Activated CD4-positive, alpha-beta memory T cell treated with anti-CD3 and anti-CD28 coated beads, Interleukin-2, amount 10 ng/mL, durations not matched to agents 7 days and 5 days (primary cell): ENCODE measurements at regions not wholly inside any gene's neighbourhood (a gene's known extent, or its start where the extent isn't known, plus 50 kb on each side); places are given as distances from the start of the nearest gene placed in this dataset.

ENCODE experiments used
- CTCF ChIA-PET: fragments of 350-600 bp; sonication (Branson Sonifier 250); formaldehyde crosslinking; loops from one replicate; lab custom pipeline; 2021; ENCODE audit warnings: antibody characterized with exemption, inconsistent platforms; lab: Charles Lee
- POLR2A ChIA-PET: fragments of 350-600 bp; sonication (Branson Sonifier 250); formaldehyde crosslinking; loops from one replicate; lab custom pipeline; 2021; ENCODE audit warnings: antibody characterized with exemption; lab: Charles Lee
- DNase-seq: peaks from one replicate; pipeline ENCODE4 v3.0.0-alpha.2; 2020
- H3K27ac Mint-ChIP-seq: one replicate; pipeline ENCODE4 v1.8.0; 2021; ENCODE audit warnings: mild to moderate bottlenecking, mixed read lengths
- H3K27me3 Mint-ChIP-seq: one replicate; pipeline ENCODE4 v1.8.0; 2021; ENCODE audit warnings: mixed read lengths
- H3K36me3 Mint-ChIP-seq: one replicate; pipeline ENCODE4 v1.8.0; 2021; ENCODE audit warnings: low read depth, mixed read lengths
- H3K4me1 Mint-ChIP-seq: one replicate; pipeline ENCODE4 v1.8.0; 2021; ENCODE audit warnings: mixed read lengths
- H3K4me3 Mint-ChIP-seq: one replicate; pipeline ENCODE4 v1.8.0; 2021; ENCODE audit warnings: mild to moderate bottlenecking, mixed read lengths
- H3K9me3 Mint-ChIP-seq: one replicate; pipeline ENCODE4 v1.8.0; 2021; ENCODE audit warnings: mixed read lengths

- peaks cover 13% of the 10 kb centered on the region for H3K27me3 Mint-ChIP-seq
- DNase-seq: no peak
- H3K36me3 Mint-ChIP-seq: no peaks in the 10 kb centered on the region
- H3K27ac Mint-ChIP-seq: no peak overlapping the region
- H3K9me3 Mint-ChIP-seq: no peaks in the 10 kb centered on the region
- ChIA-PET CTCF (no interaction called here), POLR2A (no interaction called here)
- no peaks in the 10 kb centered on the region for H3K4me1 Mint-ChIP-seq
- H3K4me3 Mint-ChIP-seq: no peak overlapping the region
Measured at GRCh38 chr4:174144106-174144505, 139.4 kb downstream of the FBXO8 start.

GRCh38 chr4:174141876-174142275 is 141.6 kb downstream of the FBXO8 start:
- Mint-ChIP-seq H3K4me3 (no peak overlapping the region), H3K27me3 (peaks cover 8% of the 10 kb centered on the region), H3K9me3 (no peaks in the 10 kb centered on the region), H3K4me1 (no peaks in the 10 kb centered on the region), H3K27ac (no peak overlapping the region), H3K36me3 (no peaks in the 10 kb centered on the region)
- CTCF ChIA-PET: no interaction called here
- DNase-seq: no peak
- POLR2A ChIA-PET: no interaction called here

- H3K4me1 Mint-ChIP-seq: no peaks in the 10 kb centered on the region
- H3K9me3 Mint-ChIP-seq: no peaks in the 10 kb centered on the region
- no peak overlapping the region for H3K27ac Mint-ChIP-seq
- CTCF ChIA-PET: interaction anchor here (1.4 kb wide), 1 partner anchor 29 kb away, joined by 3 read pairs; no protein-coding TSS in a partner anchor
- no peak for DNase-seq
- H3K4me3 Mint-ChIP-seq: no peak overlapping the region
- H3K27me3 Mint-ChIP-seq: peaks cover 2% of the 10 kb centered on the region
- POLR2A ChIA-PET: no interaction called here
- no peaks in the 10 kb centered on the region for H3K36me3 Mint-ChIP-seq
Measured at GRCh38 chr4:174138616-174139015, 144.9 kb downstream of the FBXO8 start.

- ChIA-PET POLR2A (no interaction called here), CTCF (no interaction called here)
- Mint-ChIP-seq H3K4me3 (no peak overlapping the region), H3K27ac (no peak overlapping the region), H3K9me3 (no peaks in the 10 kb centered on the region), H3K4me1 (no peaks in the 10 kb centered on the region), H3K27me3 (no peaks in the 10 kb centered on the region), H3K36me3 (no peaks in the 10 kb centered on the region)
- no peak for DNase-seq
Measured at GRCh38 chr4:174137698-174138097, 145.8 kb downstream of the FBXO8 start.

GRCh38 chr4:174135936-174136406 is 147.5 kb downstream of the FBXO8 start:
- Mint-ChIP-seq H3K4me1 (no peaks in the 10 kb centered on the region), H3K4me3 (no peak overlapping the region), H3K27ac (no peak overlapping the region), H3K9me3 (no peaks in the 10 kb centered on the region), H3K27me3 (no peaks in the 10 kb centered on the region), H3K36me3 (no peaks in the 10 kb centered on the region)
- DNase-seq: no peak
- CTCF ChIA-PET: no interaction called here
- POLR2A ChIA-PET: no interaction called here

- CTCF ChIA-PET: no interaction called here
- Mint-ChIP-seq H3K9me3 (no peaks in the 10 kb centered on the region), H3K27ac (no peak overlapping the region), H3K4me1 (no peaks in the 10 kb centered on the region), H3K27me3 (no peaks in the 10 kb centered on the region), H3K4me3 (no peak overlapping the region), H3K36me3 (no peaks in the 10 kb centered on the region)
- POLR2A ChIA-PET: no interaction called here
- no peak for DNase-seq
Measured at GRCh38 chr4:174135530-174135929, 147.9 kb downstream of the FBXO8 start.

GRCh38 chr4:174134361-174134760 is 149.1 kb downstream of the FBXO8 start:
- H3K27ac Mint-ChIP-seq: no peak overlapping the region
- H3K4me3 Mint-ChIP-seq: no peak overlapping the region
- ChIA-PET CTCF (interaction anchor here (3.6 kb wide), 1 partner anchor 14 kb away, joined by 11 read pairs; no protein-coding TSS in a partner anchor), POLR2A (no interaction called here)
- H3K9me3 Mint-ChIP-seq: no peaks in the 10 kb centered on the region
- H3K4me1 Mint-ChIP-seq: no peaks in the 10 kb centered on the region
- no peak for DNase-seq
- H3K36me3 Mint-ChIP-seq: no peaks in the 10 kb centered on the region
- H3K27me3 Mint-ChIP-seq: peaks cover 1% of the 10 kb centered on the region

GRCh38 chr4:174133551-174133950 is 149.9 kb downstream of the FBXO8 start:
- peaks cover 1% of the 10 kb centered on the region for H3K27me3 Mint-ChIP-seq
- ChIA-PET CTCF (interaction anchor here (3.6 kb wide), 1 partner anchor 14 kb away, joined by 11 read pairs; no protein-coding TSS in a partner anchor), POLR2A (no interaction called here)
- no peak for DNase-seq
- H3K27ac Mint-ChIP-seq: no peak overlapping the region
- no peaks in the 10 kb centered on the region for H3K36me3 Mint-ChIP-seq
- H3K4me1 Mint-ChIP-seq: no peaks in the 10 kb centered on the region
- no peak overlapping the region for H3K4me3 Mint-ChIP-seq
- no peaks in the 10 kb centered on the region for H3K9me3 Mint-ChIP-seq

GRCh38 chr4:174131901-174132300 is 151.6 kb downstream of the FBXO8 start:
- Mint-ChIP-seq H3K9me3 (no peaks in the 10 kb centered on the region), H3K4me3 (no peak overlapping the region), H3K27ac (no peak overlapping the region), H3K27me3 (peaks cover 1% of the 10 kb centered on the region), H3K36me3 (no peaks in the 10 kb centered on the region), H3K4me1 (no peaks in the 10 kb centered on the region)
- POLR2A ChIA-PET: no interaction called here
- no peak for DNase-seq
- CTCF ChIA-PET: interaction anchor here (3.6 kb wide), 1 partner anchor 12 kb away, joined by 11 read pairs; no protein-coding TSS in a partner anchor

- no peak for DNase-seq
- ChIA-PET CTCF (no interaction called here), POLR2A (no interaction called here)
- Mint-ChIP-seq H3K27me3 (peaks cover 31% of the 10 kb centered on the region), H3K27ac (no peak overlapping the region), H3K9me3 (no peaks in the 10 kb centered on the region), H3K4me3 (no peak overlapping the region), H3K36me3 (no peaks in the 10 kb centered on the region), H3K4me1 (peaks cover 3% of the 10 kb centered on the region)
Measured at GRCh38 chr4:174122705-174123104, 160.8 kb downstream of the FBXO8 start.

- DNase-seq: no peak
- ChIA-PET CTCF (interaction anchor here (0.8 to 1.6 kb wide), 4 partner anchors 10 to 615 kb away, joined by 3 to 11 read pairs (median 4); no protein-coding TSS in a partner anchor), POLR2A (no interaction called here)
- Mint-ChIP-seq H3K9me3 (no peaks in the 10 kb centered on the region), H3K4me1 (peaks cover 3% of the 10 kb centered on the region), H3K27me3 (peaks cover 31% of the 10 kb centered on the region), H3K27ac (no peak overlapping the region), H3K4me3 (no peak overlapping the region), H3K36me3 (no peaks in the 10 kb centered on the region)
Measured at GRCh38 chr4:174120446-174121295, 162.8 kb downstream of the FBXO8 start.

GRCh38 chr4:174119830-174120229 is 163.6 kb downstream of the FBXO8 start:
- ChIA-PET CTCF (interaction anchor here (1.1 to 1.6 kb wide), 3 partner anchors 9 to 614 kb away, joined by 4 to 11 read pairs (median 5); no protein-coding TSS in a partner anchor), POLR2A (no interaction called here)
- Mint-ChIP-seq H3K4me3 (no peak overlapping the region), H3K4me1 (peaks cover 3% of the 10 kb centered on the region), H3K27me3 (peaks cover 27% of the 10 kb centered on the region), H3K27ac (no peak overlapping the region), H3K9me3 (no peaks in the 10 kb centered on the region), H3K36me3 (no peaks in the 10 kb centered on the region)
- no peak for DNase-seq

- Mint-ChIP-seq H3K4me3 (no peak overlapping the region), H3K4me1 (peaks cover 3% of the 10 kb centered on the region), H3K36me3 (no peaks in the 10 kb centered on the region), H3K27ac (no peak overlapping the region), H3K27me3 (peaks cover 24% of the 10 kb centered on the region), H3K9me3 (no peaks in the 10 kb centered on the region)
- no peak for DNase-seq
- CTCF ChIA-PET: interaction anchor here (1.1 to 1.6 kb wide), 2 partner anchors 14 to 613 kb away, joined by 4 to 11 read pairs; no protein-coding TSS in a partner anchor
- POLR2A ChIA-PET: no interaction called here
Measured at GRCh38 chr4:174119051-174119450, 164.4 kb downstream of the FBXO8 start.
